SW480 (cell line): ENCODE measurements at regions not wholly inside any gene's neighbourhood (a gene's known extent, or its start where the extent isn't known, plus 50 kb on each side); places are given as distances from the start of the nearest gene placed in this dataset.

Experiments used
- DNase-seq: peaks from one replicate; pipeline ENCODE4 v3.0.0-alpha.2; 2016; ENCODE audit warnings: low spot score

DNA sequence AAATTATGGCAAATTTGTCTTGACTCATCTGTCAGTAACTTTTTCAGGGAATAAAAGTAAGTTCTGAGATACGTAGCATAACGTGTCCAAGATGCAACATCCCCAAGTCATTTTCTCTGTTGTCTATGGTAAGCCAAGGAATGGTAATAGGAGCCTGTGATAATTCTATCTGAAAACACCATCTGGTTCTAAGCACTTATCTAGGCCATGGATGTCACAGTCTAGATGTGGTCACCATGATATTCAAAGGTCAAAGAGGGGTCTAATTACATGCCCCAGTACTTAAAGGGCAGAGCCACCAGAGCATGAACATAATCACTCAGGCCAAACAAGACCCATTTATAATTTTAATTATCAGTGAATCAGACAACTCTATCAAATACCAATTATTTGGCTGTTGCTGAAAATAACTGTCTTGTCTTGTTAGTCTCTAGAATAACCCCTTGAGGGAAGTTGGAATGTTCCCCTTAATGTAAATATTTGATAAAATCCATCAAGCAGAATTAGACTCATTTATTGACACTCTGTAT is 225.1 kb upstream of the MPPED2 start:
- no peak for DNase-seq

DNA sequence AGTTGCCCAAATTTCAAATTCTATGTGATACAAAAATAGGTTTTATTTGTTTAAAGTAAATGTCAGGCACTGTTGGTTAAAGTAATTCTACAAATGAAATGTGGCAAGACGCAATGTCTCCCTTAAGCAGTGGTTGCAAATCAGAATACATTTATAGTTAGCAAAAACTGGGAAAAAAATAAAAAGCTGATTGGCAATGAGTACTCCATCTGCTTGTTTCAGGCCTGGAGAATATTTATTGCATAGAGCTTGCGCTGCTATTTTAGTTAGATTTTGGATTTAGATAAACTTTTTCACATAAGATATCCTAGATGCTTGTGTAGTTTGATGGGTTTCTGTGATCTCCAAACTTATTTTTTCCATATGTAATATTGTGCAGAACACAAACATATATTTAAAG is 224.0 kb upstream of the MPPED2 start:
- DNase-seq: no peak

DNA sequence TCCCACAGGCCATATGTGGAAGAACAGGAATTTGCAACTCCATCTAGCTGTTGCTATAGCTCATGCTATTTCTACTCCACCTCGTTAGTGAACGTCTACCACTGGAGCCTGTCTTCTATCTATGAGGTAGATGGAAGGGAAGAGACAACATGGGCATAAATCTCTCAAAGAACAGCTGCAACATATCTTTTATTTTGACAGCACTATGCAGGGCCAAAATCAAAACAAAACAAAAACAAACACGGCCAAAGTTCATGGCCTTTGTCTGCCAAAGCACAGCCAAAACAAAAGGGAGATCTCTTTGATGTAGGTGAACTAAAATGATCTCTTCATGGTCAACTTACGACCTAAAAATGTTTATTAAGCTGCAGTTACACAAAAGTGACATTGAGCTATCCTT is 215.2 kb upstream of the MPPED2 start:
- DNase-seq: peak; percentile 8

DNA sequence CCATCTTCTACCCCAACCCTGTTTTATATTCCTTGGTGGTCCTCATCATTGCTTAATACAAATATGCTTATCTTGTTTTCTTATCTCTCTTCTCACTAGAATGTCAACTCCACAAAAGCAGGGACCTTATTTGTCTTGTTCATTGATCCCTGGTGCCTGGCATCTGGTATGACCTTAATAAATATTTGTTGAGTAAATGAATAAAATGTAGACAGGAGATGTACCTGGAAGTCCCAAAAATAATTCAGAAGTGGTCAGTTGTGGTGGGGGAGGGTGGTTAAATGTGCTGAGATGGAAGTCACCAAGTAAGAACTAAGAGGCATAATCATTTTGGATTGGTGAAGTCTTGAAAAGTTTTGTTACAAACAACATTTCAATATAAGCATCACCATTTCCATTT is 214.8 kb upstream of the MPPED2 start:
- DNase-seq: no peak

DNA sequence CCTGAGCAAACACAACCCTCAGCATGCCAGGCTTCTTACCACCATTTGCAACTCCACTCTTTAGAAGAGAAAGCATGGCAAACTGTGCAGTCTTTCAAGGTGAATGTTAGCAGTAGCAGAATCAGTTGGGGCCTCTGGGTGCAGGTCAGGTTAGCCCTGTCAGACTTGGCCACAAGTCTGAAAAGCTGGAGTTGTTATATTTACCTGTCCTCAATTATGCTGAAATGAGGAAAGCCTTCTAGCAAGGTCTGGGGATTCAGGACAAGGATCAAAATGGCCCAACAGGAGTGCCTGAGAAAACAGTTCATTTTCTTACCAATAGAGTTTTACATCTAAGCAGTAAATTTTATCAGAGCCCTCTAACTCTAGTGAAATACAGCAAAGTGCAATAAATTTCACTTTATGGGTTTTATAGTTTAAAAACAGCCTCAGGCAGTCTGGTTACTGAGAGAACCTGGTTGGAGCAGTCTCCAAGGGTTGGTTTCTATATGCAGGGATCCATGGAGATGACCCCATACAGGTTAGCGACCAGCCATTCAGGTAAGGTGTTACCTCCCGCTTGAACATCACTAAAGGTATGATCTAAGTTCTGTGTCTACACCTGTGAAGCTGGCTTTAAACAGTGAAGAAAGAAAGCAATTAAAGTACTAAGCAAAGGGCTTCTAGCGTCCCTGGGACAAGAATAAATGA is 212.5 kb upstream of the MPPED2 start:
- no peak for DNase-seq

DNA sequence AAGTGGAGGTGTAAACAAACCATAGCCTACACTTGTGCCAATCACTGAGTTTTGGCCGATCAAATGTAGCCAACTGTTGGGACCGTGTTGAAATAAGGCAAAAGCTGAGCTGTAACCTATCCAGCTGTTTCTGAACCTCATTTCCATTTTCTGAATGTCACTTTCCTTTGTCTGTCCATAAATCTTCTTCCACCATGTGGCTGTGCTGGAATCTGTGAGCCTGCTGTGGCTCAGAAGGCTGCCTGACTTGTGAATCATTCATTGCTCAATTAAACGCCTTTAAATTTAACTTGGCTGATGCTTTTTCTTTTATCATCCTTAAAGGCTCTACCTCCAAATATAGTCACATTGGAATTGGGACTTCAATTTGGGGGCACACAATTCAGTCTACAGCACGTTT is 203.1 kb upstream of the MPPED2 start:
- peak; percentile 5 for DNase-seq

DNA sequence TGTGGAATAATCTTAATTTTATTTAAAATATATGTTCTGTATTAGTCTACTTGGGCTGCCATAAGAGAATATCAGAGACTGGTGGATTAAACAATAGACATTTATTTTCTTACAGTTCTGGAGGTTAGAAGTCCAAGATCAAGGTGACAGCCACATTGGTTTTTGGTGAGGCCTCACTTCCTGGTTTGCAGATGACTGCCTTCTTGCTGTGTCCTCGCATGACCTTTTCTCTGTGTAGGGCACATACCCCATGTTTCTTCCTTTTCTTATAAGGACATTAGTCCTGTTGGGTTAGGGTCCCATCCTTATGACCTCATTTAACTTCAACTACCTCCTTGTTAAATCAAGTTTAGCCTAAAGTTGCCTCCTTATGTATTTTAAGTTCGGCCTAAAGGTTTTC is 202.7 kb upstream of the MPPED2 start:
- DNase-seq: no peak

DNA sequence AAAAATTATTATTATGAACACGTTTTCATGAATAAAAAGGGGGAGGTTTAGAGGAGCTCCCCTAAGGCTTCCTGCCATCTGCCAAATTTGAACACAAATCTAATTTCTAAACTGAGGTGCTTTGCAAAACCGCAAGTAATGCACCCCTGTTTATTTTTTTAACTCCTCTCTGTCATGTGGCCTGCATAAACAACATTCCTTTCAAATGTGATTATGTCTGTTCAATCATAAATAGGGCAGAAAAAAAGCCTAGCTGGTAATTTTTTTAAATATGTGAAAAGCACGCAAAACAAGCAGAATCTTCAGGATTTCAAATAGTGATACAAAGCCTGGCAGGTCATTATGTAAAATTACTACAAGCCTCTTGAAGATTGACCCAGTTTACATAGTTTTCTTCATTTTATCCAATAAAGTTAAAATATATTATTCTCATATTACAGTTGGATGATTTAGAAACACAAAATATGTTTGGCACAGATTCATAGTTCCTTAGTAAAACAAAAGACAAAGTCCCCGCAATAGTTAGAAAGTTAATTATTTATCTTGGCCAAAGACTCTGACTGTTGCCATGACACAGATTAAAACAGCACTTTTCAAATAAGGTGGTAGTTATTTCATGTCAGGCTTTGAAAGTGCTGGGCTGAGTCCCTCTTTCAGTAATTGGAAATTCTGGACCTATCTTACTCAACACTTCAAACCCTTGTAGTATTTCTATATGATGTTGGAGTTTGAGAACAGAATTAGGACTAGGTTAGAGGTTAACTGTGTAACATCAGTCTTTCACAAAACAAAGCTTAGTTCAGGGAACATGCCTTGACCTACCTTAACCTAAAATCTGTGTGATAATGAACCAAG is 200.3 kb upstream of the MPPED2 start:
- DNase-seq: no peak

DNA sequence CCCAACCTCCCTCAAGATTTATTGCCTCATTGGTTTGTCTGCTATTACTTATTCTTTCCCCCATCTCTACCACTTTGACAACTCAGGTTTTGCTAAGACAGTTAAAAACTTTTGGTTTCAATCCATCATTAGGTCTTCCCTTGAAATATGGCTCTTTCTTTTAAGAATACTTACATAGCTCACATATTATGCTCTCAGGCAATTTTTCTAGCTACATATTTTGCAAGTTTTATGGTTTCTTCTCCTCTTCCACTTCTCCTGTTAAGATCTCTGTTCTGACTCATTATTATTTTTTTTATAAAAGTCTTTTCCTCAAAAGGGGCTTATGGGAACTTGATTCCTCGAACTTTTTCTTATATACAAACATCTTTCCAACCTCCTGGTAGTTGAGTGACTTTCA is 192.4 kb upstream of the MPPED2 start:
- DNase-seq: no peak

DNA sequence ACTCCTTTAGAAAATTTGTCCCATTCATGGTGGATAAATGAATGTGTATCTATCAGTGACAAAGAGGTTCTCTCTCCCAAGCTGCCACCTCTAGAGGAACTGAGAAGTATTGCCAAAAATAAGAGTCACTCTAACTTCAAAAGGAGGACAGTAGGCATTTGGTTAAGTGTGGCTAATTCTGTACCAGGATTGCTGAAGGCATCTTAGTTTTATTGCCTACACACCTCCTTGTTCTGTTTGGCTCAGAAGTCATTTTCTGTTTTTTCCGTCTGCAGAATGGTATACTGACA is 189.0 kb upstream of the MPPED2 start:
- peak; percentile 15 for DNase-seq

DNA sequence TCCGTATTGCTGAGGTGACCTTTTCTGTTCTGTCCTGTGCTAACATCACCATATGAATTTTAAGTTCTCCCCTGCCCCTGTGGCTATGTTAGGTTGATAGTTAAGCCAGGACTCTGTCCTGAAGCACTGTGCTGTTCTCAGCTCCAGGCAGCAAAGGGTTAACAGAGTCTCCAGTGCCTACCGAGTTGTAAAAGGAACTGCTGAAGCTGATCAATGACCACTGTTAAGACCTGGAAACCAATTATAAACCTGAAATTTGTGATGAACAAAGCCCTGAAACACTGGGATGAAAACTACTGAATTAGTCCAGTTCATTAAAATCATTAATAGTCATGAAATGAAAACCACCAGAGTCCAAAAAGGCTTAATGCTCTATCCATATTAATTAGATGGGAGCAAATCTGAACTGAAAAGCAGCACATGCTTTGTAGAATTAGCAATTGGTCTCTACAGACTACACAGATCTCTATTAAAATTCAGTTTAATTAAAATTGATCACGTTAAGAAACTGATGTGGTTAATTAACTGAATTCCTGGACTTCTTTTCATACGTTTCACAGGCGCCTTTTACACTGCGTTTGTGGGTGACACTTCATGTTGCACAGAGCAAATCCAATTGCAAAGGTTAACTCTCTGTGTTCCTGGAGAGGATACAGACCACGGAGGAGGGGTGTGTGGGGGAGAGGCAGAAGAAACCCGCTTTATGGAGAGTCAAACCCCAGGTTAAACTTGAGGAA is 188.5 kb upstream of the MPPED2 start:
- no peak for DNase-seq

DNA sequence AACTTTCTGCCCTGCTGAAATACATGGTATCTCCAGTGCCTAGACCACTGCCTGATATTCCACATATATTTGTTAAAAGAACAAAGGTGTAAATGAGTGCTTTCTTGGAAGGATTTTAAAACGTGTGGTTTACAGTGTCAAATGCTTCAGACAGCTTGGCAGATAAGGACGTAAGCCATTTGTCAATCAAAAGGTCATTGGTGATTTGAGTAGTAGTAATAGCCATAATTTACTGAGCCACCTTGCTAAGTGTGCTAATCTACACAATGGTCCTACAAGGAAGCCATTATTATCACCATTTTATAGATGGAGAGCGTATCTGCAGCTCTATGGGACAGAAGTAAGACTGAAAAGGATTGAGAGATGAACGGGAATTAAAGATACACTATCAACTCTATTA is 186.8 kb upstream of the MPPED2 start:
- DNase-seq: no peak

DNA sequence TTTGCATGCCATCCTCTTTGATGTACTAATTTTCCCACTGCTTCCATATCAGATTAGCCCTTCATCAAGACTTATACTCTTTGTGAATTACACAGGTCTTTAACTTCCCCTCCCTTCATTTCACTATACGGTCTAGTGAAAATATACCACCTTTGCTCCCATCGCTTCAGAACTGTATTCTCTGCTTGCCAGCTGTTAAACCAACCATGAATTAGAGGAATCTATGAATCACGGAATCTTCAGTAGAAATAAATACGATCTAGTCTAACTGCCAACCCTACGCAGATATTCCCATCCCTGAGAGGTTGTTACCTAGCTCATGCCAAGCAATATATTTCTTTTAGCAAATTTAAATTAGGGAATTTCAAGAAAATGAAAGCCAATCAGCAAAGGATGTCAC is 177.8 kb upstream of the MPPED2 start:
- no peak for DNase-seq

DNA sequence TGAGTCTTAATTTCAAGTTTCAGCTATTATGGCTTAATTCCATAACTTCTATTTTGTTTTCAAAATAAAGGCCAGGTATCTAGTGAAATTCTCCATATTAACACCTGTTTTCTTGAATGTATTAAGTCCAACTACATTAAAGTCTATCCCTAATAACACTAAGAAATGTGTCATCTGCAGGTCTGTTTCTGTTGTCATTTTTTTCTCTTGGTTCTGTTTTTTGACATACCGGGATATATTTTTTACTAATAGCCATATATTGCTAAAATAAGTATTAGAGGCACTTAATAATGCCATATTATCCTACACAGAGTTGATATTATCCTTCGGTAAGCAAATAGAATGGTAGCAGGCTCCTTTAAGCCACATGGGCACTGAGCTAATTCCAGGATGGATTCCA is 176.0 kb upstream of the MPPED2 start:
- no peak for DNase-seq

DNA sequence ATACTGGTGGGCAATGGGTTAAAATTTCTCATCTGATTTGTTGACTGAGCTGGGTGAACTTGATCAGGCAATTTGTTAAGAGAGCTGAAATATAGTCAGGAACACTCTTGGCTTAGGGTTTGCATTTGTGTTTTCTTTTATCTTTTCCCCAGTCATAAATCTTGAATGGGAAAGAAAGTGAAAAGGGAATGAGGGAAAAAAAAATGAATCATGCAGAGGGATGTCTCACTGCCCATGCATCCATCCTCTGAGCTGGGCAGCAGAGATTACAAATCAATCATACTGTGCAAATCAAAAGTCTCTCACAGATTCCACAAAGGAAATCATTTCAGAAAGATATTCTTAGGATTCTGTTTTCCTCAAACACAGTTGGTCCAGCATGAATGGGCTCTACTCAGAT is 174.2 kb upstream of the MPPED2 start:
- no peak for DNase-seq

DNA sequence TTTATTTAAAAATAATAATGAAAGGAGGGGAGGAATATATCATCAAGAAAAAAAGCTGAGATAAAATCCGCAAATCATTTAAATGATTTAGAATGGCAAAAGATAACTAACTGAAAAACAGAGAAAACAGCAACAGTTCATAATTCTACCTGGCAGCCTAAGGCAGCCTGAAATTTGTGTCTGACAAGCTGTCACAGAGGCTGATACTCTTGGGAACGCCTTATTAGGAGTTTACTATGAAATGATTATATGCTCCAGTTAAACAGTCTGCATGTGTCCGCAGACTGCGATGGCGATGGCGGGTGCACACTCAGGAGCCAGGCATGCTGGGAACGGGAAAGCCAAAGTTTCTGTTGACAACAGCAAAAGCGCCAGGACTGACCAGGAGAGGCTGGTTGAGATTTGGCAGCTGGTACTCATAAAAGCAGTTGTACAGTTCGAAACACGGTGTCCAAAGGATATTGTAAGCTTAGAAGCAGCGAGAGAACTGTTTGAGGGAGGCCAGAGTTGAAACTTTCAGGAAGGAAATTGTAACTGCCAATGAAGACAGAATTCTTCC is 172.9 kb upstream of the MPPED2 start:
- no peak for DNase-seq

DNA sequence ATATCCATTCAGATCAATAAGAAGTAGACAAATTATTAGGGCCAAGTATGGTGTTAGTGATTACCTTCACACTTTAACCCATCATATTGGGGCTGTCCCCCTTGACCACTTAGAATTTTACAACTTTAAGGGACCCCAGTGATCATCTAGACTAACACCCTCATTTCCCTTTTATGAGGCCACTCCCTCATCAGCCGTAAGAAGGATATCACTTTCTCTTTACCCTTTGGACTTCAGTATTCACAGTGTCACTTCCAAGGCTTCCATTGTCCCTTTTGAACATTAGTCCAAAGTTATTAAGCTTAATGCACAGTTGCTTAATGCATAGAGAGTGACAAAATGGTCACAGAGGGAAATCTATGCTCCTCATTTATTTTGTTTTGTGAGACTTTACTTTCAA is 172.4 kb upstream of the MPPED2 start:
- DNase-seq: no peak

DNA sequence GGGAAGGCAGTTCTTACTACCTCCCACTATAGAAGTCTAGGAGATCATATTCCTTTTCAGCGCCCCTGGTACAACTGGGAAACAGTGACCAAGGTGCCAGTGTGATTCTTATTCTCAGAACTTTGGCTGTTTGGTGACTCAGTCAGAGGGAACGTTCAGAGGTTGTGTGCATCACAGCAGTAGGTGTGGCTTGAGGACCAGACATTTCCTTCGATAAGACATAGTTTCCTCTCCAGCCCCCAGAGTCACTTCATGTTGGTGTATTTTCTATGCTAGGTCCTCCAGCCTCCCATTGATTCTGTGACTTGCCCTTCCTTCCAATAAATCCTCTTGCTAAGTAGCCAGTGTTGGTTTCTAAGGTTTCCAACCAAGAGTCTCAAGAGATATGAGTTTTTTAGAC is 171.9 kb upstream of the MPPED2 start:
- no peak for DNase-seq

DNA sequence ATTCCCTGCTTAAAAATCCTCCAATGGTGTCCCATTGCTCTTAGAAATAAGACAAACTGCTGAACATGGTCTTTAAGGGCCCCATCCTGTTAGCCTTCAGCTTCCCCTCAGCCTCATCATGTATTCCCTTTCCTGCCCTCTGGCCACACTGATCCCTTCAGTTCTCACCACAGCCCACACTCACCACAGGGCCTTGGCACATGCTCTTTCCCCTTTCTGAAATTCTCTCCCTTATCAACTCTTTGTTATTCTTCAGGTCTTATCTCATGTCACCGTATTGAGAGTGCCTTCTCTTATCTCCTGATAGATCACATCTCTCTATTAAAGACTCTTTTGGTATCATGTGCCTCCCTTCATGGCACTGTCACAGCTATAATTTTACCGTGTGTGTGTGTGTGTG is 167.8 kb upstream of the MPPED2 start:
- no peak for DNase-seq

DNA sequence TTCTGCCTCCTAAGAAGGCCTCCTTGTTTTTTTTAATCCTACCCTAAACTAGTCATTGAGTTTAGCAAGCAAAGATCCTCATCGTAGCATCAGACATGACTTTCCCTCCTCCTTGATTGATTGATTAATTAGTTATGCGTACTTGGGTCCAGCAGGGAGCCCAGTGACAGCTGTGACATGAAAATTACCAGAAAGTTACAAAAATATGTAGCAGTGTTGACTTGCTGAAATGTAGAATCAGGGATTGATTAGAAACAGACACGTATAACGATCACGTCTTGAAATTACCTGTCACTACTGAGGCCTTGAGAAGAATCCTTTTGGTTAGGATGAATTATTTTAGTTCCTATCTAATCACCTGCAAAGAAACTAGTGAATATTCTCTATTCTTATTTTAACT is 167.4 kb upstream of the MPPED2 start:
- no peak for DNase-seq

DNA sequence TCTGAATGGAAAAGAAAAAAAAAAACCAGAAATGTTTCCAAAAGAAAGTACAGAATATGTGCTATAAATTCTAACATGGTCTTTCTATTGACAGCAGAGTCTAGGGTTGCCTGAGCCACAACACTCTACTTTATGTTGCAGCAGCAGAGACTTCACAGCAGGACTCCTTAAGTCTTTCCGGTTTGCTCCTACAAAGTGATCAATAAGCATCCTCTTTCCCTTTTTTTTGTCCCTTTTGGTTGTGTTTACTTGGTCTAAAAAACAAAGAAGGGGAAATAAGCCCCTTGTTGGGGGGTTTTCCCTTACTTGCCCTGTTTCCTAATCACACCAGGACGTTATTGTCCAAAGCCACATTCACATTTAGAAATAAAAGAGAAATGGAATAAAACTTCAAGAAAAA is 163.1 kb upstream of the MPPED2 start:
- no peak for DNase-seq

DNA sequence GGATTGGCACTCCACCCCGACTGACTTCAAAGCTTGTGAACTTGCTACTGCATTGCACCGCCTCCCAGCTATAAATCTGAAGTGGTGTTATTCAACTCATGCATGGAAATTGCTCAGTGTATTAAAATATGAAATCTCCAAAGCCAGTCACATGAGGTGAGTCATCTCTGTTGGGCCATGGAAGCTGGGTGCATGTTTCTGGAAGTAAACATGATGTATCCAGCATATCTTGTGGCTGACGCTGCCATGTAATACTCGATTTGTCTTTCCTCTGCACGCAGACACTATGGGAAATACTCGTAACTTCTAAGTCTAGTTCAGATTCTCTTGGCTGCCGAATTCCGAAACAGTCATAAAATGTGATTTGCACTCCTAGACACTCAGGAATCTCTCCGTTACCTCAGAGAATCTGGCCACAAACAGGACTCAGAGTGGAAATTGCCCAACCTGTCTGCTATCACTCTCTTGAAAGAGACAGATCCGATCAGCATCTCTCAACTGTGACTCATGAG is 154.9 kb upstream of the MPPED2 start:
- DNase-seq: peak; percentile 63

DNA sequence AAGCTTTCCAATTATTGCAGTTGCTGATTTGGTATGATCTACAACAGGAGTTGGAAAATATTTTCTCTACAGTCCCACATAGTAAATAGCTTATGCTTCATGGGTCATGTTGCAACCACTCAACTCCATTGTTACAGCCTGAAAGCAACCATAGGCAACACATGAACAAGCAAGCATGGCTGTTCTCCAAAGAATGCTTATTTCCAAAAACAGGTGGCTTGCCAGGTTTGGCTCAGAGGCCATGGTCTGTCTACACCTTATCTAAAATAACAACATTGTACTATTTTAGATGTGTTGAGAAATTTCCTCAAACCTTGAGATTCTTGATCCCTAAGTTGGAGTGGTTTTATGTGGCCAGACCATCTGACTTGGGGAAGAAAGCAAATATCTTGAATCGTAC is 153.9 kb upstream of the MPPED2 start:
- no peak for DNase-seq
